Daoy (cell line): ENCODE measurements at regions not wholly inside any gene's neighbourhood (a gene's known extent, or its start where the extent isn't known, plus 50 kb on each side); places are given as distances from the start of the nearest gene placed in this dataset.
"Not testable (repeated sequence)": the region's sequence is repeated elsewhere in the genome, so short reads cannot be mapped to it uniquely, and the experiment has no call there.

Source experiments
- DNase-seq: peaks from one replicate; pipeline ENCODE4 v3.0.0-alpha.2; 2015; ENCODE audit warnings: low read depth

DNA sequence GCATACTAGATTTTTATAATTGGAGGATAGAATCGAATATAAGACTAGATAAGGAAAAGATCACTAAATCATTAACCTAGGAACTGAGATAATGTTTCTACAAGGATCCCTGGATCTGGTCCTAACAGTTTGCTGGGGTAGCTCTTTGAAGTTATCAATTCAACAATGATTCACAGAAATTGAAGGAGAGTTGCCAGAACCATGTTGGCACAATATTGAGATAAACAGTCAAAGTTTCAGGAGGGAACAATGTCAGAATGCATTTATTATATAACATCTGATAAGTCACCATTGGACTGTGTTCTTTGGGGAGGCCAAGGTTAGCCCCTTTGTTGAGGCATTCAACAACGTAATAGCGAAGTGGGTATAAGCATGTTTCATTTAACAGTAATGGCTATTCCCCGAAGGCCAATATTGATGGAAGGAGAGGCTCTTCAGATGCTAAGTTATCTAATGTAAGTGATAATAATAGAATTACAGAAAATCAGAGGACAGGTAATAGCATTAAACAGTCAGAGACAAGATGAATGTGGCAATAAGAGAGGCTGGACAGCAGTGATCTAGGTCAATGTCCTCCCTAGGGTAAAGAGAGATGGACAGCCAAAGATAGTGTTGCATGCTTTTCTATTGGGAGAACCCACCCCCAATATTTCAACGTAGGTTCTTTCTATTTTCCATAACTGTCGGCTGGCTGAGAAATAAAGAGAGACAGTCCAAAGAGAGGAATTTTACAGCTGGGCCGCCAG lies 604.8 kb upstream of the GYPC start:
- DNase-seq, result no peak

DNA sequence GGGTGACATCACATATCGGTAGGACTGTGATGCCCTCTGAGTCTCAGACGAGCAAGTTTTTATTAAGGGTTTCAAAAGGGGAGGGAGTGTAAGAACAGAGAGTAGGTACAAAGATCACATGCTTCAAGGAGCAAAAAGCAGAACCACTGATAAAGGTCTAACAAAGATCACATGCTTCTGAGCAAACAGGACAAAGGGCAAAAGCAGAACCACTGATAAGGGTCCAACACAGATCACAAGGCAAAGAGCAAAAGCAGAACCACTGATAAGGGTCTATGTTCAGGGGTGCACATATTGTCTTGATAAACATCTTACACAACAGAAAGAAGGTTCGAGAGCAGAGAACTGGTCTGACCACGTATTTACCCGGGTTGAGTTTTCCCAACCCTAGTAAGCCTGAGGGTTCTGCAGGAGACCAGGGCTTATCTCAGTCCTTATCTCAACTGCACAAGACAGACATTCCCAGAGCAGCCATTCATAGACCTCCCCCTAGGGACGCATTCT lies 604.2 kb upstream of the GYPC start:
- DNase-seq, result not testable (repeated sequence)

DNA sequence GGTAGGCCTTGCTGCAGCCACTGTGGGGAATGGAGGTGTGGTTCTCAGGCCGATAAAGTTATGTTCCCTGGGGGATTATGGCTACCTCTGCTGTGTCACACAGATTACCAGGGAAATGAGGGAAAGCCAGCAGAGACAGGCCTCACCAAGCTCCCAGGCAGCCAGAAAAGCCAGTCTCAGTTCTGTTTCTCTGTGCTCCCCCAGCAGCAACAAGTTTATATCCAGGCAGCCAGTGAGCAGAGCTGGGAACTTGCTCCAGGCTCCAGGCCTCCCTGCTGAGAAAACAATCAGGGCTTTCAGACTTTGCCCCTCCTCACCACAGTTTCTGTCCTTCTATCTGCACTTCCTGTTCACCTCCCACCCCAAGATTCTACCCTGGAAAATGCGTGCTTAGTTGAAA lies 596.6 kb upstream of the GYPC start:
- no peak for DNase-seq

DNA sequence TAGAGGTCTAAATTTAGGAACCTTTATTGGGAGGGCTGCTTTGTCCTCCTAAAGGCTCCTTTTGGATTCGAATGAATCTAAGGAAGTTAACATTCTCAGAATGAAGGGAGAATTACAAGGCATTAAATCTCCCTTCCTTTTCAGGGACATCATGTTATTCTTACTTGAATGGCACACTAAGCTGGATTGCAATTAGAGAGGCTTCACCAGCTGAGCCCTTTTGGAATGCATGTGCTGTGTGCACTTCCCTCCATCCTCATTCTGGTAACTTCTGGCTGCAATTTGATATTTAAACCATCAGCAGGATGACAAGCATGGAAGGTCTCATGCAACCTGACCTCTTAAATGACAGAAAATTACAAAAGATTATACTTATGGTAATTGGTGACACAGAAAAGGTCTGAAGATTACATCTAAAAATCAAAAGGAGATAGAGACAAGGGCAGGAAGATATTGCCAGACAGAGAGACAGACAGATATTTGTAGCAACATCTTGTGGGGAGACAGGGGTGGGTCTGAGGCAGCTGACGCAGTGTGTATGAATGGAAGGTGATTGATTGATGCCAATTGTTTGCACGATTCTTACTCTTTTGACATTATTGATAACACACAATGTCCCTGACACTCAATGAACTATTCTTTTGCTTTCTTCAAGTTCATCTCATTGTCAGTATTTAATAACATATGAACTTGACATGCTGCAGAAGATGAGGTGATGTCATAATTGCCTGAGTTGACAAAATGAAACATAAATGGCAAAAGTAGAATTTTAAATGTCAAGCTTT lies 570.8 kb upstream of the GYPC start:
- no peak for DNase-seq

DNA sequence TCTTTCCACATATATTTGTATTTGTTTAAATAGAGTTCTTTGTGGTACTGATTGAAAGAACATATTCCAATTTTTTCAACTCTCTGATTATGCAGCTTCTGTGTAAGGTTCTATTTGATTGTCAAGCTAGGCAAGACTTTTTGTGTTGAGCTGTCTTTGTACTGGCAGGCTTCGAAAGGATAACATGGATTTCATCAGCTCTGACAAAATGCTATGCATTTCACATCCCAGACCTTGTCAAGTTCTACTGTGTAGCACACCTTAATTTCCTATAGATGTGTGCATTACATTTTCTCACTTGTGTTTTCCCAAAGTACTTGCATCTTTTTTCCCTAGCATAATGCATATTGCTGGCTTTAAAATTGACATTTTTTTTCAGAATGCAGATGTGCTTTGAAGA lies 555.0 kb upstream of the GYPC start:
- no peak for DNase-seq

DNA sequence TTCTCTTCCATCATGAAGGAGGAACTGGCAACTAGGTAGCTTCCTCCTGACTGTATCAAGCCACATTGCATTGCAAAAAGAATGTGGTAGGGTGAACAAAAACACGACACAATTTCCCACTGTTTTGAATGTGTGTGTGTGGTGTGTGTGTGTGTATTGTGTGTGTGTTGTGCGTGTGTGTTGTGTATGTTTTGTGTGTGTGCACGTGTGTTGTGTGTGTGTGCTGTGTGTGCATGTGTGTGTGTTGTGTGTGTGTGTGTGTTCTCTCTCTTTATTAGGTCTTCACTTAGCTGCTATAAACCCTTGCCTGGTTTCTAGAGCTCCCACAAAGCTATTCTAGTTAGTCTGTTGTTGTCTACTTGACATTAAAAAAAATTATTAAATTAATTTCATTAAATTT lies 550.0 kb upstream of the GYPC start:
- no peak for DNase-seq

DNA sequence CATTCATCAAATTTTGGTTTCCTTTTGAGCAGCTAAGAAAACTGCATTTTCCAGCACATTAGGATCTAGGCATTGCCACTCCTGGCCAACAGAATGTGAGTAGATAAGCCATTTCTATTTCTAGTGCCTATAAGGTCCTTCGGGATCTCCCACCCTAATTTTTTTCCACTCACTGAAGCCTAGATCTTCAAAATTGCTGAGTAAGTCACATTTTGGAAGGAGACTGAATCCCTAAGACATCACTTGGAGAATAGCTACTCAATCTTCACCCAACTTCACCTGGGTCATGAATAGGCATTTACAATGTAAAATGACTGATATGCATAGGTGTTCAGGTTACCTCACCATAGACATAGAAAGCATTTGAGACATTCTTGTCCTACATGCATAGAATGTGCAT lies 548.1 kb upstream of the GYPC start:
- DNase-seq, result no peak

DNA sequence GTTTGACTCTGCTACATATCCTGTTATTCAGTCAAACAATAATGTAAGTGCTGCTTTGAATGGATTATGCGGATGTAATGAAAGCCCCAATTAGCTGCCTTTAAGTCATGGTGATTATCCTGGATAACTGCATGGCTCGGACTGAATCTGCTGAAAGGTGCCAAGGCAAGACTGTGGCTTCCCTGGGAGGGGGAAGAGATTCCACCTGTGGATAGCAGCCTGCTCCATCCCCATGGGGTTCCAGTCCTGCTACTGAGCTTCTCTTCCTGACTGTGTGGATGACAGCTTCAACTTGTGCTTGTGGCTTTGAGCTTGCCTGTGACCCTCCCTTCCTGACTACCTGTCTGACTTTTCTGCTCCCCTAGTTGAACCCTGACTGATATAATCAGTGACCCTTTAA lies 540.0 kb upstream of the GYPC start:
- no peak for DNase-seq

DNA sequence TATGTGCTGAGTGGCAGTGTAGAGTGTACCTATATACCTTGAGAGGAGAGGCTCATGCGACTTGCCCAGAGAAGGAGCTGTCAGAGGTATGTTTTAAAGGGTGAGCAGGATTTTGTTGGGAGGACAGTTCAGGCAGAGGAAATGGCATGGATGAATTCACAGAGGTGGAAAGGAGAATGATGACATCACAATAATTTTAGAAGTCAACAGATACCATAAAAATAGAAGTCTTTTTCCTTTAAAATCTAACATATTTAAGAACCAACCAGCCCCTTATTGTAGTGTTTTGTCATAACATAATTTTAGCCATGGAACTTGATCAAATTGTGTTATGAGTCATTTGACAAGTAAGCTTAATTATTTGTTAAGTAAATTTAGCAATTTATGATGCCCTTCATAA lies 538.1 kb upstream of the GYPC start:
- DNase-seq, result no peak

DNA sequence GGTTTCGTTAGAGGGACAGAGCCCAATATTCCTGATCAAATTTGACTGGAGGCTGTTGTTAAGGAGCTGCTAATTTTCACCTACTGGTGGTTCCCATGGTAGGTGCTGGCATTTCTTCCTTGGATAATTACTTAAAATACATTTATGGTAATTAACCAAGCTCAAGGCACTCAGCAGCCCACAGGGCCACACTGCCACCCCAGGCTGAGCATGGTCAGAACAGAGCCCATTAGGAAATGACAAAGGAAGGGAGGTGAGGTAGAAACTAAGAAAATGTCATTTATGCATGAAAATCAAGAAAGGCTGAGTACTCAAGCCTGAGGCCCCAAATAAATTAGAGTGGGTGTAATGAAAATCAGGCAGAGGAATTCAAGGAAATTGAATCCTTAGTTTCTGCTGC lies 510.2 kb upstream of the GYPC start:
- DNase-seq, result no peak

DNA sequence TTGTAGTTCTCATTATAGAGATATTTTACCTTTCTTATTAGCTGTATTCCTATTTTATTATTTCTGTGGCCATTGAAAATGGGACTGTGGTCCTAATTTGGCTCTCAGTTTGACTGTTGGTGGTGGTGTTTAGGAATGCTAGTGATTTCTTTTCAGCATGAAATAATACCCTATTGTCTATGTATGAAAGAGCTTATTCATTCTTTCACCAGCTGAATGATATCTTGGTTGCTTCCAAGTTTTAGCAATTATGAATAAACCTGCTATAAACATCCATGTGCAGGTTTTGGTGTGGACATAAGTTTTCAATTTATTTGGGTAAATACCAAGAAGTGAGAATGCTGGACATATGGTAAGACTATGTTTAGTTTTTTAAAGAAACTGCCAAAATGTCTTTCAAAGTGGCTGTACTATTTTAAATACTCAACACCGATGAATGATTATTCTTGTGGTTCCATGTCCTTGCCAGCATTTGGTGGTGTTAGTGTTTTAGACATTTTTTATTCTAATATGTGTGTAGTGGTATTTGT lies 501.6 kb upstream of the GYPC start:
- no peak for DNase-seq

DNA sequence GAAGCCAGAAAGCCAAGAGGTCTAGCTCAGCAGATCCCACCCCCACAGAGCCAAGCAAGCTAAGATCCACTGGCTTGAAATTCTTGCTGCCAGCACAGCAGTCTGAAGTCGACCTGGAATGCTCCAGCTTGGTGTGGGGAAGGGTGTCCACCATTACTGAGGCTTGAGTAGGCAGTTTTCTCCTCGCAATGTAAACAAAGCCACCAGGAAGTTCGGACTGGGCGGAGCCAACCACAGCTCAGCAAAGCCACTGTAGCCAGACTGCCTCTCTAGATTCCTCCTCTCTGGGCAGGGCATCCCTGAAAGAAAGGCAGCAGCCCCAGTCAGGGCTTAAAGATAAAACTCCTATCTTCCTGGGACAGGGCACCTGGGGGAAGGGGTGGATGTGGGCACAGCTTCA lies 495.0 kb upstream of the GYPC start:
- not testable (repeated sequence) for DNase-seq

DNA sequence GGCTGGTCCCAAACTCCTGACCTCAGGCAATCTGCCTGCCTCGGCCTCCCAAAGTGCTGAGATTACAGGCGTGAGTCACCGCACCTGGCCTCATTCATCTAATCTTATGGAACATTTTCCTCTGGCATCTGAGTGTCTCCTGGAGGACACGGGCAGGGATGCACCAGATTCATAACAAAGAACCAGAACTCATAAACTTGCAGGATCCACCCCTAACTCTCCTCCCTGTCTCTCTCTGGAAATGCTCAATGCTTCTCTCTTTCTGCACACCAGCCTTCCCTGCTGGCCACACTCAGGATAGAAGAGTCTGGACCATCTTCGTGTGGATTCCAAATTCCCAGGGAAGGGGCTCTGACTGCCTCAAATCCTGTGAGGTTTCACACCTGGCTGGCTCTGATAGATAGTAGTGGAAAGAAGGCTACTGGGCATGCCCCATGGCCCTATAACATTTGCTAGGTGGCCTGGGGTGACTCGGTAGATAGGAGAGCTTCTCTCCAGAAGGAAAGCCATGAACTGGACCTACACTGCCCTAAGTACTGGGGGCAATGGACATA lies 483.2 kb upstream of the GYPC start:
- DNase-seq, result no peak

DNA sequence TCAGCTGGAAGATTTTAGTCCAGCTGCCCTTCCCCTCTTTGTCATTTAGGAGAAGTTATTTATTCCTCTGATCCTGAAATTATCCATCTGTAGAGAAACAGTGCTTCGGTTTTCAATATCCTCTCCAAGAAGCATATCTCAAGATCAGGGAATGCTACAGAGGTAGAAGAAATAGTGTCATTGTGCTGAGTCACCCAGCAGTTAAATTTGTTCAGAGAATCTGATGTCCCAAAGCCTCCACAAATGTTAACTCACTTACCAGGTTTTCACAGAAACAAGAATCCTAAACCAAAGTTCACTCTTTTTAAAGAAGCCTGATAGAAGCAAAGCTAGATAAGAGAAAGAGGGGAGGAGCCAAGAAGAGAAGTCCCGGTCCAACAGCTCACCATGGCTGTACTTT lies 480.7 kb upstream of the GYPC start:
- DNase-seq, result no peak

DNA sequence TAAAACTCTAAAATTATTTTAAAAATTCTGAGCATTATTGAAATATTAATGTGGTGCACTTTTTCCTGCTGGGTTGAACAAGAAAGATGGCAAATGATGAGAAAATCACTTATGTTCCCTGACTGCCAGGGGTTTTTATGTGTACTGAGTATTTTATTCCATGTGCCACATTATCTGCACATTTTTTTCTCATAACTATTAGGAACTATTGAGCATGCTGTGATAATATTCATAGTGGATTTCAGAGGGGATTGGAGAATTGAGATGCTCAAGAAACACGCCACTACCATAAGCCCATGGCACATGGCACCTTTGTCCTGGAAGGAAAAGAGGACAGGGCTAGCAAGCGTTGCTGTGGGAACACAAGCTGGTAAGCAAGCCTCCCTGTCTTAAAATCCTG lies 478.5 kb upstream of the GYPC start:
- DNase-seq, result no peak

DNA sequence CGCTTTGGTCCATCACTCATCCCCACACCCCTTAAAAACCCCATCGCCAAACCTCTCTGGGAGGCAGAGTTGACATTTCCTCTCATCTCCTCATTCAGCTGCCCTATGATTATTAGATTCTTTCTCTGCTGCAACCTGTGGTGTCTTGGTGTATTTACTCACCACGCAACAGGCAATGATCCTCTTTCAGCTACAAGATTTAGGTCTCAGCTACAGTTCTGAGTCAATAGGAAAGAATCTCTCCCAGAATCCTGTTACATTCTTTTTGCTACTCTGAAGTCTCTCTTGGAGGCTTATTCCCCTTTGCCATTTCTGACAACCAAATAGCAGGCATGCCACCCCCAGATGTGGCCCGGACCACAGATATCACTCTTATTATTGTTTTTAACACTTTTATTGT lies 468.3 kb upstream of the GYPC start:
- no peak for DNase-seq

DNA sequence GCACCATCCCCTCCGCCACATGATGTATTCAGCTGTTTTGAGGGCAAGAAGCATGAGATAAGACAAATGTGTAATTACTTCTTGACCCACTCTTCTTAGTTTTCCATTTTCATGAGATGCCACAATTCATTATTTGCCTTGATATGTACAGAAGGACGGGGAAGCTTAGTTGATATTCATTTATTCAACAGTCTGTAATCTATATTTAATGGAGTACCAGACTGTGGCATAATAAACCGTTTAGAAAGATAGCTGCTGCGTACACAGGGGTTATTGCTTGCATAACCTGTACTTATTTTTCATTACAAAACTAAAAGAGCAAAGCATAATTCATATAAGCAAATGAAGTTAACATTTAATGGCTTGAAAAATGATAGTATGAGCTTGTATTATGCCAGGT lies 466.4 kb upstream of the GYPC start:
- no peak for DNase-seq

DNA sequence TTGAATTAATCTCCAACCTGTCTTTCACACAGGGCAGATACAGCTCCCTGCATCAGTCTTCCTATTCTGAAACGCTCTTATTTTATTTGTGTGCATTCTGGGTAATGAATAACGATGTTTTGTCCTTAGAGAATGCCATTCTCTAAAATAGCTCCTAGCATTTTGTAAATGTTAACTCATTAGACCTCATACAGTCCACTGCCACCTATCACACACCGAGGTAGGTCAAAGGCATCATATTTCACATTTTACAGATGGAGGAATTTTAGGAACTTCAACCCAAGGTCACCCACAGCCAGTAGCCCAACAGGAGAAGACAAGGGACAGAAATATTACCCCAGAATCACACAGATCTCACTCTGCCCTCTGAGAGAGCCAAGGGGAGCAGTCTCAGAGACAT lies 455.4 kb upstream of the GYPC start:
- no peak for DNase-seq

DNA sequence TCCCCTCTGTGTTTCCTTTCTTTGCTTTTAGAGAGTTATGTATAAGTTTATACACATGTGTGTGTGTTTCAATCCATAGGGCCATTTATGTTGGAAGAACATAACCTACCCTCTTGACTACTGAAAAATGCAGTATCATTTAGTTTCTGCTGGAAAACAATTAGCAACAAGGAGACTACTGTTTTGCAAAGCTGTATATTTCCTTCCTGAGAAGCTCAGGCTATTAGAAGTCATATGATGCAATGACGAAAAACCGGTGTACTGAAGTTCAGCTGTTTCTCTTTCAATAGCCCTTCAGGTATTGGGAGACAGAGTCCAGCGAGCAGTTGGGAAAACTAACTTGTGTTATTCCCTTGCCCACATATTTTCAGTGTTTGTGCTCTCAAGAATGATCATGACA lies 447.7 kb upstream of the GYPC start:
- no peak for DNase-seq

DNA sequence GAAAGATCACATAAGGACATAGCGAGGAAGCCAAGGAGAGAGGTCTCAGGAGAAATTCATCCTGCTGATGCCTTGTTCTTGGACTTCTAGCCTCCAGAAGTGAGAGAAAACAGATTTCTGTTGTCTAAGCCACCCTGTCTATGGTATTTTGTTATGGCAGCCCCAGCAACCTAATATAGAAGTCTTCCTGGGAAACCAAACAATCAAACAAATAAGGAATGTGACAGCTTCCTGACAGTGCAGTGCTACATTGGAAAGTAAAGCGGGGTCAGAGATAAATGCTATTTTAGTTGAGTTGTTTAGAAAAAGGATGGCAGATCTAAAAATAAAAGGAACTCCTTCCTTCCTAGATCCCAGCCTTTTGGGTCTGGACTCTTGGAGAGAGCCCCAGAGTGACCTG lies 443.2 kb upstream of the GYPC start:
- DNase-seq, result no peak

DNA sequence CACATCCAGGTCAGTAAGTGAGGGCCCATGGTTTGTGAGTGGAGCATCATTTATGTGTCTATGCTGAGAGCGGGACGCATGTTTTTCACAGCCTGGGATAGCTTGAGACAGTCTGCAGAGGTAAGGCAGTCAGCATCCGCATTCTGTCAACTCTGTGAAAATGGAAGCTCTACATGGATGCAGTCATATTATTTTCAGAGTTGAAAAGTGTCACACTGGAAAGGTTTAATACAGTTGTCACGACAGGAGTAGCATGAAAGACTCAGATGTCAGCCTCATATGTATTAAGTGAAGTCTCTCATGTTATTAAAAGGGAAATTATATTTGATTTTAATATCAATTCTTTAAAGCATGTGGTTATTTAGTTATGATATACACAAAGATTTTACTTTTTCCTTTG lies 436.9 kb upstream of the GYPC start:
- no peak for DNase-seq

DNA sequence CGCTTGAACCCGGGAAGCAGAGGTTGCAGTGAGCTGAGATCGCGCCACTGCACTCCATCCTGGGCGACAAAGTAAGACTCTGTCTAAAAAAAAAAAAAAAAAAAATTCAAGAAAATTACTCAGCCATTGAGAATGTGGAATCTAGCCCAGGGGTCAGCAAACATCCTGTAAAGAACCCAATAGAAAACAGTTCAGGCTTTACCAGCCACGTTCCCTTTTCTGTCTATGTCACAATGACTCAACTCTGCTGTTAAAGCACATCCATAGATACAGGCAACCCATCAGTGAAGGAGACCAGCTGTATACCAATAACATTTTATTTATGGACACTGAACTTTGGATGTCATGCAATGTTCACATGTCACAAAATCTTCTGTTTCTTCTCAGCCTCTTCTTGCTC lies 435.6 kb upstream of the GYPC start:
- peak; percentile 3 for DNase-seq

DNA sequence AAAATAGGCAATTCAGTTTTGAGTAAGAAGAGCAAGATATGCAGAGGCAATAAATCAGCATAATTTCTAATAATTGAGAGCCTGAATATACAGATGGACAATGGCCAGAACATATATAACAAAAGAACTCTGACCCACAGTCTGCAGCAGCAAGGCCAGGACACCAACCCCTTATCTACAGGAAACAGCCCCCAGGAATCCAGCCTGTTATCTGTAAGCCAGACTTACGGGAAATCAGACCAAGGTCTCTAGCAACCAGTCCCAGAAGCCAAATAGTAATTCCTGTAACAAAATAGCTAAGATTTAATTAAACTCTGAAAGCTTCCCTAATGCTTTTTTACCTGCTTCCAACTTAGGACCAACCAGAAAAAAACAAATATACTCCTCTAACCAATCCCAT lies 434.5 kb upstream of the GYPC start:
- no peak for DNase-seq
